ENCODE measurements at regions not wholly inside any gene's neighbourhood (a gene's known extent, or its start where the extent isn't known, plus 50 kb on each side); places are given as distances from the start of the nearest gene placed in this dataset.
"Not testable (repeated sequence)": the region's sequence is repeated elsewhere in the genome, so short reads cannot be mapped to it uniquely, and the experiment has no call there.

DNA sequence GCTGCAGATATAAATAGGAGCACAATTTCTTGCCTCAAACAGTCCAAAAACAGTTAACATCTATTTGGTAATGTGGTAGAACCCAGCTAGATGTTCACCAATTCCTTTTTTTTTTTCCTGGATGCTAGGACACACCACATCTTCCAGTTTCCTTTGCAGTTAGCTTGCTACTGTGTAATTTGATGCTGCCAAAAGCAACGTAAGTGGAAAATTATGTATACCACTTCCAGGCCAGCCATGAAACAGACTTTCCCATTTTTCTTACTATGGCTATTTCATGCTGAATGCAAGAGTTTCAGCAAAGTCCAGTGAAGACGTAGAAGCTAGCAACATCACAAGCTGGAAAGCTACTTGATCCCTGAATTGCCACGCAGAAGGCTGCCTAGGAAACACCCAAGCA lies 667.2 kb downstream of the TLE1 start:
- POLR2A ChIA-PET, result no interaction called here
- FAIRE-seq, result no peak
- in situ Hi-C loops (cut with MboI), result no loop called here

DNA sequence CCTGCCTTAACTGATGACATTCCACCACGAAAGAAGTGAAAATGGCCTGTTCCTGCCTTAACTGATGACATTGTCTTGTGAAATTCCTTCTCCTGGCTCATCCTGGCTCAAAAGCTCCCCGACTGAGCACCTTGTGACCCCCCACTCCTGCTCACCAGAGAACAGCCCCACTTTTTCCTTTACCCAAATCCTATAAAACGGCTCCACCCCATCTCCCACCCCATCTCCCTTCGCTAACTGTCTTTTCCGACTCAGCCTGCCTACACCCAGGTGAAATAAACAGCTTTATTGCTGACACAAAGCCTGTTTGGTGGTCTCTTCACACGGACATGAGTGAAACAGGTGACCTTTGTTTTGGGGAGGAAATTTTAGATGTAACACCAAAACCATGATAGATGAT lies 674.4 kb downstream of the TLE1 start:
- H3K9me1 ChIP-seq (ENCODE audit: control insufficient read depth, insufficient read depth, low read length); ATAC-seq; H3K79me2 ChIP-seq (ENCODE audit: control insufficient read depth, insufficient read depth, low read length); BruUV-seq (replicated peaks); intact Hi-C loops (cut with micrococcal nuclease); H3K36me3 ChIP-seq (ENCODE audit: control insufficient read depth, insufficient read depth, low read length); CTCF ChIA-PET (ENCODE audit: low intra/inter-chr PET ratio); H2AFZ ChIP-seq (ENCODE audit: low read depth, low read length); H3K4me2 ChIP-seq (ENCODE audit: insufficient read depth, low read length); H3K9ac ChIP-seq (ENCODE audit: insufficient read depth in 1 of 2, low read depth in 2 of 2, low read length in 2 of 2); H3K4me3 ChIP-seq; H3K4me1 ChIP-seq (replicated peaks in 1 of 2; ENCODE audit: control insufficient read depth in 2 of 2, insufficient read depth in 2 of 2, low read length in 2 of 2); POLR2A ChIA-PET; H3K27me3 ChIP-seq (ENCODE audit: control insufficient read depth in 2 of 2, insufficient read depth in 2 of 2, low read length in 2 of 2); H3K27ac ChIP-seq (ENCODE audit: extremely low read depth, low read depth, low read length); DNase-seq (ENCODE audit: extremely low read depth in 1 of 4, low spot score in 3 of 4); FAIRE-seq; in situ Hi-C loops (cut with MboI); H4K20me1 ChIP-seq (replicated peaks; ENCODE audit: control insufficient read depth, insufficient read depth, low read length); H3K9me3 ChIP-seq (replicated peaks; ENCODE audit: control insufficient read depth, insufficient read depth, low read depth, low read length): not testable (repeated sequence)
- 3% methylated on average over 3 of the region's 6 CpGs for WGBS (ENCODE audit: insufficient coverage, low coverage, missing lambda C conversion rate)

More for the DNA sequence above, 667.2 kb downstream of the TLE1 start:
- TF ChIP-seq PPARD (CRISPR knock-in tag; IDR thresholded peaks at IDR 0.05) (no peak), ZKSCAN1 (IDR thresholded peaks at IDR 0.05; ENCODE audit: low read depth, low read length) (no peak), GATAD2A (IDR thresholded peaks at IDR 0.05) (no peak), ESRRB (CRISPR knock-in tag; IDR thresholded peaks at IDR 0.05; ENCODE audit: borderline replicate concordance) (no peak)
- Histone ChIP-seq H2AFZ (ENCODE audit: low read depth, low read length) (no peak overlapping the region), H3K79me2 (ENCODE audit: control insufficient read depth, insufficient read depth, low read length) (no peaks in the 10 kb centered on the region), H4K20me1 (replicated peaks; ENCODE audit: control insufficient read depth, insufficient read depth, low read length) (no peaks in the 10 kb centered on the region), H3K9me3 (replicated peaks; ENCODE audit: control insufficient read depth, insufficient read depth, low read depth, low read length) (no peaks in the 10 kb centered on the region), H3K4me1 (replicated peaks in 1 of 2; ENCODE audit: control insufficient read depth in 2 of 2, insufficient read depth in 2 of 2, low read length in 2 of 2) (no peaks in the 10 kb centered on the region), H3K4me3 (no peak overlapping the region), H3K4me2 (ENCODE audit: insufficient read depth, low read length) (no peak overlapping the region), H3K27me3 (ENCODE audit: control insufficient read depth in 2 of 2, insufficient read depth in 2 of 2, low read length in 2 of 2) (no peaks in the 10 kb centered on the region), H3K36me3 (ENCODE audit: control insufficient read depth, insufficient read depth, low read length) (no peaks in the 10 kb centered on the region), H3K9me1 (ENCODE audit: control insufficient read depth, insufficient read depth, low read length) (no peaks in the 10 kb centered on the region), H3K9ac (ENCODE audit: insufficient read depth in 1 of 2, low read depth in 2 of 2, low read length in 2 of 2) (no peak overlapping the region), H3K27ac (ENCODE audit: extremely low read depth, low read depth, low read length) (no peak overlapping the region)
- 0% methylated on average over 2 of the region's 3 CpGs for WGBS (ENCODE audit: insufficient coverage, low coverage, missing lambda C conversion rate)
- intact Hi-C loops (cut with micrococcal nuclease), result no loop called here
- ATAC-seq, result no peak
- DNase-seq (ENCODE audit: extremely low read depth in 1 of 4, low spot score in 3 of 4), result no peak
- CTCF ChIA-PET (ENCODE audit: low intra/inter-chr PET ratio), result no interaction called here
- no TSS peak for BruUV-seq (replicated peaks)

DNA sequence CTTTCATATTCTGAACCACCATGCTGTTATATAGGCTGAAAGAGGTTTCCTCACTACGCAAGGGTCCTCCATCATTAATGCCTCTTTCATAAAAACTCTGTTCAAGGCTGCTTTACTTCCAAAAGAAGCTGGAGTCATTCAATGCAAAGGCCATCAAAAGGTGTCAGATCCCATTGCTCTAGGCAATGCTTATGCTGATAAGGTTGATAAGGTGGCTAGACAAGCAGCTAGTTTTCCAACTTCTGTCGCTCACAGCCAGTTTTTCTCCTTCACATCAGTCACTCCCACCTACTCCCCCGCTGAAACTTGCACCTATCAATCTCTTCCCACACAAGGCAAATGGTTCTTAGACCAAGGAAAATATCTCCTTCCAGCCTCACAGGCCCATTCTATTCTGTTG lies 676.2 kb downstream of the TLE1 start:
- H3K36me3 ChIP-seq (ENCODE audit: control insufficient read depth, insufficient read depth, low read length); CTCF ChIA-PET (ENCODE audit: low intra/inter-chr PET ratio); in situ Hi-C loops (cut with MboI): not testable (repeated sequence)

More for the DNA sequence above, 676.2 kb downstream of the TLE1 start:
- H3K4me3 ChIP-seq; FAIRE-seq; BruUV-seq (replicated peaks); H3K27ac ChIP-seq (ENCODE audit: extremely low read depth, low read depth, low read length); H2AFZ ChIP-seq (ENCODE audit: low read depth, low read length); intact Hi-C loops (cut with micrococcal nuclease); H3K4me1 ChIP-seq (replicated peaks in 1 of 2; ENCODE audit: control insufficient read depth in 2 of 2, insufficient read depth in 2 of 2, low read length in 2 of 2); H3K79me2 ChIP-seq (ENCODE audit: control insufficient read depth, insufficient read depth, low read length); H3K9me3 ChIP-seq (replicated peaks; ENCODE audit: control insufficient read depth, insufficient read depth, low read depth, low read length); ATAC-seq; H3K27me3 ChIP-seq (ENCODE audit: control insufficient read depth in 2 of 2, insufficient read depth in 2 of 2, low read length in 2 of 2); POLR2A ChIA-PET; H4K20me1 ChIP-seq (replicated peaks; ENCODE audit: control insufficient read depth, insufficient read depth, low read length); H3K9ac ChIP-seq (ENCODE audit: insufficient read depth in 1 of 2, low read depth in 2 of 2, low read length in 2 of 2); DNase-seq (ENCODE audit: extremely low read depth in 1 of 4, low spot score in 3 of 4); H3K4me2 ChIP-seq (ENCODE audit: insufficient read depth, low read length); H3K9me1 ChIP-seq (ENCODE audit: control insufficient read depth, insufficient read depth, low read length): not testable (repeated sequence)
- 0% methylated on average over 2 of the region's 3 CpGs for WGBS (ENCODE audit: insufficient coverage, low coverage, missing lambda C conversion rate)
